ENCODE measurements at regions not wholly inside any gene's neighbourhood (a gene's known extent, or its start where the extent isn't known, plus 50 kb on each side); places are given as distances from the start of the nearest gene placed in this dataset.

GRCh38 chr2:172674968-172675303, 60.7 kb upstream of the RAPGEF4 start:
- Mint-ChIP-seq H3K4me3 (ENCODE audit: unreplicated experiment) (no peak overlapping the region), H3K36me3 (ENCODE audit: low read depth, unreplicated experiment) (peaks cover 8% of the 10 kb centered on the region), H3K9me3 (ENCODE audit: unreplicated experiment) (peaks cover 13% of the 10 kb centered on the region), H3K4me1 (ENCODE audit: low read depth, unreplicated experiment) (peaks cover 9% of the 10 kb centered on the region), H3K27me3 (ENCODE audit: low read depth, unreplicated experiment) (no peaks in the 10 kb centered on the region), H3K27ac (ENCODE audit: unreplicated experiment) (no peak overlapping the region)
- Histone ChIP-seq H3K27me3 (ENCODE audit: insufficient read depth, low read length) (no peaks in the 10 kb centered on the region), H4K20me1 (ENCODE audit: insufficient read depth, low read length) (no peaks in the 10 kb centered on the region), H2AFZ (ENCODE audit: low read depth, low read length) (no peak overlapping the region), H3K27ac (ENCODE audit: low read depth, low read length) (no peak overlapping the region), H3K9me3 (ENCODE audit: insufficient read depth, low read depth, low read length) (peaks cover 5% of the 10 kb centered on the region), H3K79me2 (ENCODE audit: insufficient read depth, low read length) (no peaks in the 10 kb centered on the region), H3K36me3 (ENCODE audit: insufficient read depth, low read length) (no peaks in the 10 kb centered on the region), H3K4me3 (ENCODE audit: insufficient read depth, low read depth, low read length) (no peak overlapping the region), H3K9ac (ENCODE audit: low read length) (no peak overlapping the region), H3K4me2 (ENCODE audit: low read length) (no peak overlapping the region), H3K4me1 (ENCODE audit: insufficient read depth, low read length) (no peaks in the 10 kb centered on the region)
- TF ChIP-seq EZH2 (IDR thresholded peaks at IDR 0.05; ENCODE audit: insufficient read depth, low read length) = no peak
- no peak for TF ChIP-seq CTCF (IDR thresholded peaks at IDR 0.05; ENCODE audit: insufficient read depth, low read depth, low read length)
- DNase-seq (ENCODE audit: low read depth) = no peak
- FAIRE-seq = no peak

GRCh38 chr2:172677363-172677762, 58.3 kb upstream of the RAPGEF4 start:
- no peak for TF ChIP-seq CTCF (IDR thresholded peaks at IDR 0.05; ENCODE audit: insufficient read depth, low read depth, low read length)
- H3K79me2 ChIP-seq (ENCODE audit: insufficient read depth, low read length) = no peaks in the 10 kb centered on the region
- H3K9me3 Mint-ChIP-seq (ENCODE audit: unreplicated experiment) = peaks cover 13% of the 10 kb centered on the region
- H3K36me3 Mint-ChIP-seq (ENCODE audit: low read depth, unreplicated experiment) = peaks cover 8% of the 10 kb centered on the region
- no peak overlapping the region for H3K4me3 ChIP-seq (ENCODE audit: insufficient read depth, low read depth, low read length)
- no peaks in the 10 kb centered on the region for H4K20me1 ChIP-seq (ENCODE audit: insufficient read depth, low read length)
- peaks cover 5% of the 10 kb centered on the region for H3K4me1 Mint-ChIP-seq (ENCODE audit: low read depth, unreplicated experiment)
- H3K9ac ChIP-seq (ENCODE audit: low read length) = no peak overlapping the region
- no peak for FAIRE-seq
- H3K27me3 Mint-ChIP-seq (ENCODE audit: low read depth, unreplicated experiment) = no peaks in the 10 kb centered on the region
- no peak overlapping the region for H3K27ac Mint-ChIP-seq (ENCODE audit: unreplicated experiment)
- H3K4me2 ChIP-seq (ENCODE audit: low read length) = no peak overlapping the region
- no peak for DNase-seq (ENCODE audit: low read depth)
- H3K4me3 Mint-ChIP-seq (ENCODE audit: unreplicated experiment) = no peak overlapping the region
- no peak overlapping the region for H2AFZ ChIP-seq (ENCODE audit: low read depth, low read length)
- H3K9me3 ChIP-seq (ENCODE audit: insufficient read depth, low read depth, low read length) = peaks cover 5% of the 10 kb centered on the region
- no peaks in the 10 kb centered on the region for H3K36me3 ChIP-seq (ENCODE audit: insufficient read depth, low read length)
- no peaks in the 10 kb centered on the region for H3K27me3 ChIP-seq (ENCODE audit: insufficient read depth, low read length)
- H3K4me1 ChIP-seq (ENCODE audit: insufficient read depth, low read length) = no peaks in the 10 kb centered on the region
- no peak overlapping the region for H3K27ac ChIP-seq (ENCODE audit: low read depth, low read length)

- Histone ChIP-seq H3K27ac (ENCODE audit: low read depth, low read length) (no peak overlapping the region), H3K79me2 (ENCODE audit: insufficient read depth, low read length) (no peaks in the 10 kb centered on the region), H3K27me3 (ENCODE audit: insufficient read depth, low read length) (no peaks in the 10 kb centered on the region), H3K4me2 (ENCODE audit: low read length) (no peak overlapping the region), H3K9ac (ENCODE audit: low read length) (no peak overlapping the region), H2AFZ (ENCODE audit: low read depth, low read length) (no peak overlapping the region), H4K20me1 (ENCODE audit: insufficient read depth, low read length) (no peaks in the 10 kb centered on the region), H3K9me3 (ENCODE audit: insufficient read depth, low read depth, low read length) (peaks cover 5% of the 10 kb centered on the region), H3K4me3 (ENCODE audit: insufficient read depth, low read depth, low read length) (no peak overlapping the region), H3K36me3 (ENCODE audit: insufficient read depth, low read length) (no peaks in the 10 kb centered on the region), H3K4me1 (ENCODE audit: insufficient read depth, low read length) (no peaks in the 10 kb centered on the region)
- no peak for FAIRE-seq
- no peak overlapping the region for H3K4me3 Mint-ChIP-seq (ENCODE audit: unreplicated experiment)
- no peak for DNase-seq (ENCODE audit: low read depth)
- H3K36me3 Mint-ChIP-seq (ENCODE audit: low read depth, unreplicated experiment) = peaks cover 7% of the 10 kb centered on the region
- H3K27ac Mint-ChIP-seq (ENCODE audit: unreplicated experiment) = no peak overlapping the region
- no peak for TF ChIP-seq CTCF (IDR thresholded peaks at IDR 0.05; ENCODE audit: insufficient read depth, low read depth, low read length)
- no peak for TF ChIP-seq EZH2 (IDR thresholded peaks at IDR 0.05; ENCODE audit: insufficient read depth, low read length)
- H3K27me3 Mint-ChIP-seq (ENCODE audit: low read depth, unreplicated experiment) = no peaks in the 10 kb centered on the region
- peaks cover 12% of the 10 kb centered on the region for H3K9me3 Mint-ChIP-seq (ENCODE audit: unreplicated experiment)
- peaks cover 2% of the 10 kb centered on the region for H3K4me1 Mint-ChIP-seq (ENCODE audit: low read depth, unreplicated experiment)
These were observed 55.1 kb upstream of the RAPGEF4 start for GRCh38 chr2:172680436-172681068.

All from astrocyte (in vitro differentiated cells and primary cell).